ENCODE measurements at regions not wholly inside any gene's neighbourhood (a gene's known extent, or its start where the extent isn't known, plus 50 kb on each side); places are given as distances from the start of the nearest gene placed in this dataset.
"Not testable (repeated sequence)": the region's sequence is repeated elsewhere in the genome, so short reads cannot be mapped to it uniquely, and the experiment has no call there.

- no peak overlapping the region for H3K14ac ChIP-seq (ENCODE audit: low read length)
- H4K8ac ChIP-seq (ENCODE audit: low read depth, low read length) = no peak overlapping the region
- no peak overlapping the region for H2AFZ ChIP-seq (ENCODE audit: low read length)
- no peaks in the 10 kb centered on the region for H3K9me3 ChIP-seq (replicated peaks in 1 of 2; ENCODE audit: control insufficient read depth in 2 of 2, insufficient read depth in 1 of 2, low read depth in 1 of 2, low read length in 2 of 2)
- DNase-seq (ENCODE audit: low spot score) = no peak
- no peak overlapping the region for H2BK12ac ChIP-seq (ENCODE audit: low read length)
- no peak overlapping the region for H2BK5ac ChIP-seq (ENCODE audit: low read length)
- H2BK120ac ChIP-seq (ENCODE audit: low read depth, low read length) = no peak overlapping the region
- no peak overlapping the region for H2AK5ac ChIP-seq (ENCODE audit: low read depth, low read length)
- no peak overlapping the region for H3K9ac ChIP-seq (ENCODE audit: low read depth, low read length, poor library complexity)
- H3K18ac ChIP-seq (ENCODE audit: low read length) = no peak overlapping the region
- no peaks in the 10 kb centered on the region for H3K36me3 ChIP-seq (replicated peaks in 1 of 2; ENCODE audit: control insufficient read depth in 2 of 2, insufficient read depth in 2 of 2, low read length in 2 of 2)
- H3K4me1 ChIP-seq (ENCODE audit: control insufficient read depth in 2 of 2, insufficient read depth in 1 of 2, low read depth in 1 of 2, low read length in 2 of 2) = peaks cover 0 to 1% of the 10 kb centered on the region in 2 donors
- no peaks in the 10 kb centered on the region for H3K79me1 ChIP-seq (ENCODE audit: low read depth, low read length)
- no CpG with 5 or more reads among the region's 12 CpGs for WGBS, 2 donors (ENCODE audit: extremely low coverage in 2 of 2, insufficient read length in 2 of 2, insufficient replicate concordance in 1 of 2)
- peaks cover 0 to 6% (median 0%) of the 10 kb centered on the region in 3 experiments for H3K27me3 ChIP-seq (ENCODE audit: control insufficient read depth in 3 of 3, insufficient read depth in 3 of 3, low read depth in 1 of 3, low read length in 3 of 3)
- H3K4ac ChIP-seq (ENCODE audit: low read length) = no peak overlapping the region
- no peak overlapping the region for H3K27ac ChIP-seq (replicated peaks; ENCODE audit: low read length)
- H3K23ac ChIP-seq (ENCODE audit: low read depth, low read length, poor library complexity) = no peak overlapping the region
- no peak overlapping the region for H3K4me3 ChIP-seq (ENCODE audit: low read length in 2 of 2)
- H3K4me2 ChIP-seq (ENCODE audit: insufficient read depth, low read length, poor library complexity, severe bottlenecking) = no peak overlapping the region
- H4K91ac ChIP-seq (ENCODE audit: low read depth, low read length, poor library complexity) = no peak overlapping the region
- H2BK15ac ChIP-seq (ENCODE audit: low read length) = peak overlapping the region; percentile 55
These were observed 54.1 kb upstream of the TFRC start for GRCh38 chr3:196135693-196136639.

DNA sequence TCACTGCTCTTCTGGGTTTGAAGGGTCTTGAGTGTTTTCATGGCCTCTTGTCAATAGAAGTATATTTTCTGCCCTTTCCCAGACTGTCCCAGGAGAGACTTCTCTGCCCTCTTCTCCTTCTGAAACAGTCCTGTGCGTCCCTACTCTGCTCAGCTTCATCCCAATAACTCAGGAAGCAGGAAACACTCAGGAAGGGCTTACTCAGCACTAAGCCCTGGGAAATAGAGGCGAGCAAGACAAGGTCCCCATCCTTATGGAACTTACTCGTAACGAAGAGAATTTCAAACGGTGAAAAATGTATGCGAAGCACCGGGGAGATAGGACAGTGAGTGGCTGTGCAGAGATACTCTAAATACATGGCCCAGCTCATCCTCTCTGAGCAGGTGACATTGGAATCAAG, 52.8 kb upstream of the TFRC start:
- Histone ChIP-seq H3K4me1 (ENCODE audit: control insufficient read depth in 2 of 2, insufficient read depth in 1 of 2, low read depth in 1 of 2, low read length in 2 of 2) (peaks cover 0 to 1% of the 10 kb centered on the region in 2 donors), H2BK120ac (ENCODE audit: low read depth, low read length) (no peak overlapping the region), H4K8ac (ENCODE audit: low read depth, low read length) (no peak overlapping the region), H3K36me3 (replicated peaks in 1 of 2; ENCODE audit: control insufficient read depth in 2 of 2, insufficient read depth in 2 of 2, low read length in 2 of 2) (no peaks in the 10 kb centered on the region), H3K9me3 (replicated peaks in 1 of 2; ENCODE audit: control insufficient read depth in 2 of 2, insufficient read depth in 1 of 2, low read depth in 1 of 2, low read length in 2 of 2) (no peaks in the 10 kb centered on the region), H3K18ac (ENCODE audit: low read length) (no peak overlapping the region), H4K91ac (ENCODE audit: low read depth, low read length, poor library complexity) (no peak overlapping the region), H3K4me2 (ENCODE audit: insufficient read depth, low read length, poor library complexity, severe bottlenecking) (no peak overlapping the region), H2BK15ac (ENCODE audit: low read length) (no peak overlapping the region), H3K27me3 (ENCODE audit: control insufficient read depth in 3 of 3, insufficient read depth in 3 of 3, low read depth in 1 of 3, low read length in 3 of 3) (peaks cover 0 to 6% (median 0%) of the 10 kb centered on the region in 3 experiments), H2AFZ (ENCODE audit: low read length) (no peak overlapping the region), H3K27ac (replicated peaks; ENCODE audit: low read length) (no peak overlapping the region), H3K4ac (ENCODE audit: low read length) (no peak overlapping the region), H3K23ac (ENCODE audit: low read depth, low read length, poor library complexity) (no peak overlapping the region), H3K14ac (ENCODE audit: low read length) (no peak overlapping the region), H3K9ac (ENCODE audit: low read depth, low read length, poor library complexity) (no peak overlapping the region), H2AK5ac (ENCODE audit: low read depth, low read length) (no peak overlapping the region), H2BK12ac (ENCODE audit: low read length) (no peak overlapping the region), H3K79me1 (ENCODE audit: low read depth, low read length) (no peaks in the 10 kb centered on the region), H3K4me3 (ENCODE audit: low read length in 2 of 2) (no peak overlapping the region), H2BK5ac (ENCODE audit: low read length) (no peak overlapping the region)
- no CpG with 5 or more reads among the region's 7 CpGs for WGBS, 2 donors (ENCODE audit: extremely low coverage in 2 of 2, insufficient read length in 2 of 2, insufficient replicate concordance in 1 of 2)
- DNase-seq (ENCODE audit: low spot score) = no peak

- H4K8ac ChIP-seq (ENCODE audit: low read depth, low read length); H3K18ac ChIP-seq (ENCODE audit: low read length); H3K4me1 ChIP-seq (ENCODE audit: control insufficient read depth in 2 of 2, insufficient read depth in 1 of 2, low read depth in 1 of 2, low read length in 2 of 2); H4K91ac ChIP-seq (ENCODE audit: low read depth, low read length, poor library complexity); H2AFZ ChIP-seq (ENCODE audit: low read length); H3K9me3 ChIP-seq (replicated peaks in 1 of 2; ENCODE audit: control insufficient read depth in 2 of 2, insufficient read depth in 1 of 2, low read depth in 1 of 2, low read length in 2 of 2); H2BK5ac ChIP-seq (ENCODE audit: low read length); H3K27me3 ChIP-seq (ENCODE audit: control insufficient read depth in 3 of 3, insufficient read depth in 3 of 3, low read depth in 1 of 3, low read length in 3 of 3); H3K14ac ChIP-seq (ENCODE audit: low read length); H3K4me2 ChIP-seq (ENCODE audit: insufficient read depth, low read length, poor library complexity, severe bottlenecking); H3K79me1 ChIP-seq (ENCODE audit: low read depth, low read length); H2AK5ac ChIP-seq (ENCODE audit: low read depth, low read length); H3K4ac ChIP-seq (ENCODE audit: low read length); H2BK12ac ChIP-seq (ENCODE audit: low read length); H2BK120ac ChIP-seq (ENCODE audit: low read depth, low read length); H3K4me3 ChIP-seq (ENCODE audit: low read length in 2 of 2); DNase-seq (ENCODE audit: low spot score); H3K9ac ChIP-seq (ENCODE audit: low read depth, low read length, poor library complexity); H3K23ac ChIP-seq (ENCODE audit: low read depth, low read length, poor library complexity); H3K36me3 ChIP-seq (replicated peaks in 1 of 2; ENCODE audit: control insufficient read depth in 2 of 2, insufficient read depth in 2 of 2, low read length in 2 of 2); H3K27ac ChIP-seq (replicated peaks; ENCODE audit: low read length); H2BK15ac ChIP-seq (ENCODE audit: low read length): not testable (repeated sequence)
- WGBS, 2 donors (ENCODE audit: extremely low coverage in 2 of 2, insufficient read length in 2 of 2, insufficient replicate concordance in 1 of 2) = no CpG with 5 or more reads among the region's 9 CpGs
These were observed 52.0 kb upstream of the TFRC start for GRCh38 chr3:196133869-196134268.

DNA sequence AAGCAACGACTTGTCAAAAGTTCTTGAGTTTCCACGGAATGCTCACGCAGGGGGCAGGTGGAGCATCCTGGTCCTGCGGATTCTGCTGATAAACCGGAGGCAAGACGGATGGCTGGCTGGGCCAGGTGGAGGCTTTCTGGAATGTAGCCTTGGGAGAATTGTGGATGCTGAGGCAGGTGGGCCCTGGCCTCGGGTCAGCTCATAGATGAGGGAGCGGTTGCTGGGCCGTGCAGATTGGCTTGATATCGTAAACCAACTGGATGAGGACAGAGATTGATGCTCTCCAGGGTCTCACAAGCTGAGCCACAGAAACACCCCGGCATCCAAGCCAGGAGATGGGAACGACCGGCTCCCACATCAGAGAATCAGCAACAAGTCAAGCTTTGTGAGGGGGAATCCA, 50.0 kb upstream of the TFRC start:
- Histone ChIP-seq H2AFZ (ENCODE audit: low read length) (no peak overlapping the region), H3K36me3 (replicated peaks in 1 of 2; ENCODE audit: control insufficient read depth in 2 of 2, insufficient read depth in 2 of 2, low read length in 2 of 2) (no peaks in the 10 kb centered on the region), H3K27me3 (ENCODE audit: control insufficient read depth in 3 of 3, insufficient read depth in 3 of 3, low read depth in 1 of 3, low read length in 3 of 3) (peaks cover 0 to 12% (median 0%) of the 10 kb centered on the region in 3 experiments), H4K8ac (ENCODE audit: low read depth, low read length) (no peak overlapping the region), H3K4me2 (ENCODE audit: insufficient read depth, low read length, poor library complexity, severe bottlenecking) (no peak overlapping the region), H3K23ac (ENCODE audit: low read depth, low read length, poor library complexity) (no peak overlapping the region), H3K4ac (ENCODE audit: low read length) (no peak overlapping the region), H2BK120ac (ENCODE audit: low read depth, low read length) (no peak overlapping the region), H3K9me3 (replicated peaks in 1 of 2; ENCODE audit: control insufficient read depth in 2 of 2, insufficient read depth in 1 of 2, low read depth in 1 of 2, low read length in 2 of 2) (no peaks in the 10 kb centered on the region), H3K79me1 (ENCODE audit: low read depth, low read length) (no peaks in the 10 kb centered on the region), H2BK15ac (ENCODE audit: low read length) (no peak overlapping the region), H4K91ac (ENCODE audit: low read depth, low read length, poor library complexity) (no peak overlapping the region), H2BK5ac (ENCODE audit: low read length) (no peak overlapping the region), H3K4me3 (ENCODE audit: low read length in 2 of 2) (no peak overlapping the region), H2AK5ac (ENCODE audit: low read depth, low read length) (peak overlapping the region; percentile 81), H3K27ac (replicated peaks; ENCODE audit: low read length) (no peak overlapping the region), H3K18ac (ENCODE audit: low read length) (peak overlapping the region; percentile 27), H3K4me1 (ENCODE audit: control insufficient read depth in 2 of 2, insufficient read depth in 1 of 2, low read depth in 1 of 2, low read length in 2 of 2) (no peaks in the 10 kb centered on the region), H3K9ac (ENCODE audit: low read depth, low read length, poor library complexity) (no peak overlapping the region), H2BK12ac (ENCODE audit: low read length) (no peak overlapping the region), H3K14ac (ENCODE audit: low read length) (no peak overlapping the region)
- no CpG with 5 or more reads among the region's 13 CpGs for WGBS, 2 donors (ENCODE audit: extremely low coverage in 2 of 2, insufficient read length in 2 of 2, insufficient replicate concordance in 1 of 2)
- DNase-seq (ENCODE audit: low spot score) = no peak

Measured in neuronal stem cell (in vitro differentiated cells).